Sciatic nerve (tissue), 2 donors: ENCODE measurements at regions not wholly inside any gene's neighbourhood (a gene's known extent, or its start where the extent isn't known, plus 50 kb on each side); places are given as distances from the start of the nearest gene placed in this dataset.

Experiments used
- ATAC-seq: fragments of 200-7000 bp; cut with Tn5 transposase; one replicate; pipeline ENCODE4 v1.9.1; 2020; ENCODE audit warnings: mild to moderate bottlenecking, moderate library complexity
- DNase-seq: peaks from one replicate; pipeline ENCODE4 v3.0.0-alpha.2; 2020; ENCODE audit warnings: low spot score
- intact Hi-C: fragments of 100-400 bp; cut with DNase I; formaldehyde crosslinking; loops from one replicate; pipeline ENCODE4 v1.14.2; 2022
- donor health status: DM: no; HTN: no; CAD: no.
- donor health status: DM: no; HTN: no; CAD: no.

DNA sequence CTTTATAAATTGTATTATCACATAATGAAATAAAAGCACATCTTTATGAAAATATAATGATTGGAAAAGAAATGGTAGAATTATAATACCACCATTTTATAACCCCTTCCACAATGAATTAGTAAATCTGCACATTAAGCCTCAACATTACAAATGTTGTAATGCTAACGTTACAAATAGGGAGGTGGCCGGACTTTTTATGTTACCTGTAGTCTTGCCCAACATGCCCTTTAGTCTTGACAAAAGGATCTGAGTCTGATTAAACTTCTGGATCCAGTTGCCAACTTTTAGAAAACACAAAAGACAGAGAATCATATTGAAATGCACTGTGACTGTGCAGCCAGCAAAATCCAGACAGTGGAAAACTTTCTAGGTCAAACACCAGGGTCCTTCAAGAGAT lies 617.3 kb downstream of the KCNJ3 start:
- no peak for ATAC-seq
- intact Hi-C loops = no loop called here
- no peak for DNase-seq

- no peak for ATAC-seq
- intact Hi-C loops = no loop called here
- DNase-seq = no peak
Observed at GRCh38 chr2:155310589-155310988, 612.1 kb downstream of the KCNJ3 start.

DNA sequence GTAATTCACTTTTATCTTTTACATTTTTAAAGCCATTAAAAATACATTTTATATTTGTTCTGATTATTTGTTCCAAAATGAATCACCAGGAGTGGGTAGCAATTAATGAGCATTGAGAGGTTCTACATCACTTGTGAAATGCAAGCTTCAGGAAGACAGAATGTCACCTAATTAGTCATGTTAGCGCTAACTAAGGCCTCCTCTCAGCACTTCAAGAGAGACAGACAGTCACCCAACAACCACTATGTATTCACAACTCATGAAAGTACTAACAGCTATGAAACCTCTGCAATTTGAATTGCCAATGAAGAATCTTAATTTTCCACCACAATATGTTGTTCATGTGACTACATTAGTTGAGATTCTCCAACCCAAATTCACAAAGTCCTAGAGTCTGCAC lies 611.0 kb downstream of the KCNJ3 start:
- ATAC-seq = no peak
- intact Hi-C loops = no loop called here
- no peak for DNase-seq

- DNase-seq (no peak), ATAC-seq (no peak)
- intact Hi-C loops = no loop called here
Observed at GRCh38 chr2:155308367-155309009, 610.0 kb downstream of the KCNJ3 start.

- intact Hi-C loops = no loop called here
- ATAC-seq = no peak
Observed at GRCh38 chr2:155301221-155301620, 602.7 kb downstream of the KCNJ3 start.

GRCh38 chr2:155298001-155298400 lies 599.5 kb downstream of the KCNJ3 start:
- no peak for ATAC-seq
- no peak for DNase-seq
- intact Hi-C loops = no loop called here

More at GRCh38 chr2:155301221-155301620, 602.7 kb downstream of the KCNJ3 start:
- no peak for DNase-seq

GRCh38 chr2:155294358-155294757 lies 595.9 kb downstream of the KCNJ3 start:
- DNase-seq = no peak
- ATAC-seq = no peak
- intact Hi-C loops = no loop called here

GRCh38 chr2:155281907-155282306 lies 583.4 kb downstream of the KCNJ3 start:
- ATAC-seq (no peak), DNase-seq (no peak)
- intact Hi-C loops = no loop called here

DNA sequence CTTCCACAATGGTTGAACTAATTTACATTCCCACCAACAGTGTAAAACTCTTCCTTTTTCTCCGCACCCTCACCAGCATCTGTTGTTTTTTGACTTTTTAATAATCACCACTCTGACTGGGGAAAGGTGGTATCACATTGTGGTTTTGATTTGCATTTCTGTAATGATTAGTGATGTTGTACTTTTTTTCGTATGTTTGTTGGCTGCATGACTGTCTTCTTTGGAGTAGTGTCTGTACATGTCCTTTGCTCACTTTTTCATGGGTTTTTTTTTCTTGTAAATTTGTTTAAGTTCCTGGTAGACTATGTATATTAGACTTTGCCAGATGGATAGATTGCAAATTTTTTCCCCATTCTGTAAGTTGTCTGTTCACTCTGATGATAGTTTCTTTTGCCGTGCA lies 574.8 kb downstream of the KCNJ3 start:
- intact Hi-C loops = no loop called here
- no peak for DNase-seq
- ATAC-seq = no peak

DNA sequence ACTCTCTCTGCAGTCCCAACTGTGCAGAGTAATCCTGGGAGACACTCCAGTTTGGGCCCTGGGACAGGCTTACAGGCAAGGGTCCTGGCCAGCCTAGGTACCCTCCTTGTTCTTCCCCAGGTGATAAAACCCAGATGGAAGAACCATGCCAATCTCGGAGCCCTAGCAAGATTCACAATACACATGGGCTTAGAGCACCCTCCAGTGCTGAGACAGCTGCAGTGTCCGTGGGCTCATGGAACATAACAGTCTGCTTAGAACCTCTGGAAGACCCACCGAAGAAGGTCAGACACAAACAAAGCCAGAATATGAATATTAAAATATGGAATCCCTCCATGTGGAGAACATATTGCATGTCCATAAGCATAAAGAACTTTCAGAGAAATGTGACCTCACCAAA lies 568.1 kb downstream of the KCNJ3 start:
- intact Hi-C loops = no loop called here
- no peak for DNase-seq
- ATAC-seq = no peak

DNA sequence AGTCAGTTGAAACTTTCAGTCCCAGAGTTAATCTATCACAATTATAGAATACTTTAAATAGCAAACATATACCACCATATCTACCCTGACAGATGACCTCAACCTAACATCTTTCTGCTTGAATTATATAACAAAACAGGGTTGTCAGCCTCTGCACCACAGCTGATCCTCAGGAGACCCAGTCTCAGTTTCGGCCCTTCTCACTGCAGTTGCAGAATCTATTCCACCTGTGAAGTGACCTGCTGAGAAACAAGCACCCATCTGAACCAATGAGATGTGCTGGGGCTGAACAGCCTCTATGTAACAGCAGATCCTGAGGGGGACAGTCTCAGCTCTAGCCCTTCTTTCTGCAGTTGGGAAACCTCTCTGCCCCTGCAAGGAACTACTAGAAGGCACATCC lies 567.6 kb downstream of the KCNJ3 start:
- ATAC-seq (no peak), DNase-seq (no peak)
- intact Hi-C loops = no loop called here

DNA sequence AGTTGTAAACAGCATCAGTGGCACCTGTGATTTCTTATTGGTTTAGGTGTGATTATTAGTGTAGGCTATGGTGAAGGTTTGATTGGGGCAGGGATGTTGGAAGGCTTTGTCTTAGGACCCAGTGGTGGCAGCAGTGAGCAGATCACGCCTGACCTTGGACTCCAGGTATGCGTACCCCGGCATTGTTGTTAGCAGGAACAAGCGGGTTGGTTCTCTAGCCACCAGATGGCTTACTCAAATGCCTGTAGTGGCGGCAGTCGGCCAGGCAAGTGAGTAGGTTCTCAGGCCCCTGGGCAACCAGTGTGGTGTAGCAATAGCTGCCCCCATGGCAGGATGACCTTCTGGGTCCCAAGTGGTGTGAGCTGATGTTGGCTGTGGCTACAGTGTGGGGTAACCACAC lies 558.3 kb downstream of the KCNJ3 start:
- ATAC-seq (no peak), DNase-seq (no peak)
- intact Hi-C loops = no loop called here

DNA sequence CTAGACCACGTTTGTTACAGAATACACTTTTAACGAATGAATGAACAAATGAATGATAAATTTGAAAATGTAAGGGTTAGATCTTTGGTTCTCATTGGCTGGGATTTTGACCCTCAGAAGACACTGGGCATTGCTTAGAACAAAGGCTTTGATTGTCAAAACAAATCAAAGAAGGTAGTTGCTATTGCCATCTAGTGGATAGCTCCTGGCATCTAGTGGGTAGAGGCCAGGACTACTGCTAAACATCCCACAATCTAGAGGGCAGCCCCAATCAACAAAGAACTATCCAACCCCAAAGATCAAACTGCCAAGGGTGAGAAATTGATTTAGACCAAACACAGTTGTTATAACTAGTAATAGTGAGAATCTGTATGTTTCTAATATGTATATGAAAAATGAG lies 552.3 kb downstream of the KCNJ3 start:
- ATAC-seq (no peak), DNase-seq (no peak)
- intact Hi-C loops = no loop called here

DNA sequence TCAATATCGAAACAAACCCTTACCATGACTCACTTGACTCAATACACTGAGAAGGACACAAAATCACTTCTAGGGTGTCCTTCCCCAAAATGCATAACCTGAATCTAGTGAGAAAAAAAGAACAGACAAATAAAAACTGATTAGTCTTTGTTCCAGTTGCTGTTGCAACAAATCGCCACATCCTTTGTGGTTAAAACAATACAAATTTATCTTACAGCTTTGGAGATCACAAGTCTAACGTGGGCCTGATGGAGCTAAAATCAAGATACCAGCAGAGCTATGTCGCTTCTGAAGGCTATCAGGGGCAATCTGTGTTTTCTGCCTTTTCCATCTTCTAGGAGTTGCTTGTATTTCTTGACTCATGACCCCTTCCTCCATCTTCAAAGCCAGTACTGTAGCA lies 541.7 kb downstream of the KCNJ3 start:
- DNase-seq = no peak
- no peak for ATAC-seq
- intact Hi-C loops = no loop called here

DNA sequence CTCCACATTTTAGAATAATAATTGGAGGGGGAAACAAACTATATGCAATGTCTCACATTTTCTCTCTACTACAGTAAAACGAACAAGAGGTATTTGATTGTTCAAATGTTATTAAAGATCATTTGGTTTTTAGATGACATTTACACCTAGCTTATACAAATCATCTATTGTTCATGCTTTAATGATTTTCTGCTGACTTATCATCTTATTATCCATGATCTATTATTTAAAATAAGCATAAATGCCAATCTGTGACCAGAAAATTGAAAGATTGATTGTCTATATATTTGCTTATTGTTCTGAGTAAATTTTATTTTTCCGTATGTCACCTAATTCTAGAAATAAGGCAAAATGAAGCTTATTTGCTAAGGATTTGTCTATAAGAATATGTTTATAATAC lies 537.2 kb downstream of the KCNJ3 start:
- intact Hi-C loops = no loop called here
- no peak for ATAC-seq
- DNase-seq = no peak

- intact Hi-C loops = no loop called here
- ATAC-seq (no peak), DNase-seq (no peak)
Observed at GRCh38 chr2:155223781-155224406, 525.4 kb downstream of the KCNJ3 start.

GRCh38 chr2:155218945-155219344 lies 520.5 kb downstream of the KCNJ3 start:
- intact Hi-C loops = no loop called here
- no peak for ATAC-seq
- no peak for DNase-seq

DNA sequence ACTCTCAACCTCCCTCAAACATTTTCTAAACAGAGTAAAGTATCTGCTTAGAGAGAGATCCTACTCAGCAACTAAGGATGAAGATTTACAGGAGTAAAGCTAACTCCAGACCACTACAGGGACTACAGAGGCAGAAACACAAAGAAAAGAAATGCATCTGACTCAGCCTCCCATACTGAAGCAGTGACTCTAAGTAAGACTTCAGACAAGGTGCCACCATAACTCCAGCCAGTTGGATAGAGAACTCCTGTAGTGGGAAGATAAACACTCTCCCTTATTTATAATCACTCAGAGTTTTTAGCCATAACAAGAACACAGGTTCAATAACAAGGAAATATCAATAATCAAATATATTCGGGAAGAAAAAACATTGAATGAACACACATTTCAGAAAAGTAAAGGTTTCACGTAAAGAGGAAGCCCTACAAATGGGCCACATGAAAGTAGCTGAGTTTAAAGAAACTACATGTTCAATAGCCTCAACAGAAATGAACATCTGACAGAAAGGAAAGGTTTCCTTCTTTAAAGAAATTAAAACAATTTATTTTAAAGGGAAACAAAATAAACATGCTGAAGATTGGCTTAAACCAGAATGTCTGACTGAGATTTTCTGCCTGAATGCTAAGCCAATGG lies 519.9 kb downstream of the KCNJ3 start:
- intact Hi-C loops = no loop called here
- DNase-seq = no peak
- ATAC-seq = no peak

- intact Hi-C loops = no loop called here
- DNase-seq (no peak), ATAC-seq (no peak)
Observed at GRCh38 chr2:155215037-155215707, 516.7 kb downstream of the KCNJ3 start.

- no peak for DNase-seq
- intact Hi-C loops = no loop called here
- ATAC-seq = no peak
Observed at GRCh38 chr2:155209696-155210450, 511.4 kb downstream of the KCNJ3 start.
